GM19043 (cell line): ENCODE measurements at regions not wholly inside any gene's neighbourhood (a gene's known extent, or its start where the extent isn't known, plus 50 kb on each side); places are given as distances from the start of the nearest gene placed in this dataset.

ENCODE experiments used
- ATAC-seq: cut with Tn5 transposase; IDR thresholded peaks from one replicate; pipeline ENCODE4 v1.9.1; 2021; ENCODE audit warnings: low read depth; ENCODE audit not compliant: unreplicated experiment

GRCh38 chr2:164187121-164187520 is 434.2 kb downstream of the GRB14 start:
- ATAC-seq: no peak

- no peak for ATAC-seq
Measured at GRCh38 chr2:164186591-164186990, 434.7 kb downstream of the GRB14 start.

GRCh38 chr2:164182116-164182627 is 439.1 kb downstream of the GRB14 start:
- ATAC-seq: no peak

GRCh38 chr2:164178835-164179465 is 442.3 kb downstream of the GRB14 start:
- ATAC-seq: no peak

- no peak for ATAC-seq
Measured at GRCh38 chr2:164164602-164165001, 428.8 kb upstream of the FIGN start.

- ATAC-seq: no peak
Measured at GRCh38 chr2:164155558-164155957, 419.8 kb upstream of the FIGN start.

- no peak for ATAC-seq
Measured at GRCh38 chr2:164151522-164151921, 415.7 kb upstream of the FIGN start.

- no peak for ATAC-seq
Measured at GRCh38 chr2:164150604-164151003, 414.8 kb upstream of the FIGN start.

- no peak for ATAC-seq
Measured at GRCh38 chr2:164146441-164146840, 410.6 kb upstream of the FIGN start.

GRCh38 chr2:164145093-164145987 is 409.5 kb upstream of the FIGN start:
- ATAC-seq: no peak

GRCh38 chr2:164143183-164143930 is 407.5 kb upstream of the FIGN start:
- no peak for ATAC-seq

GRCh38 chr2:164142755-164143154 is 406.9 kb upstream of the FIGN start:
- no peak for ATAC-seq

- ATAC-seq: no peak
Measured at GRCh38 chr2:164141271-164141670, 405.5 kb upstream of the FIGN start.

GRCh38 chr2:164138750-164139149 is 402.9 kb upstream of the FIGN start:
- ATAC-seq: no peak

- no peak for ATAC-seq
Measured at GRCh38 chr2:164134336-164134735, 398.5 kb upstream of the FIGN start.

GRCh38 chr2:164127971-164128527 is 392.2 kb upstream of the FIGN start:
- no peak for ATAC-seq

GRCh38 chr2:164126960-164127660 is 391.3 kb upstream of the FIGN start:
- ATAC-seq: no peak

- no peak for ATAC-seq
Measured at GRCh38 chr2:164115806-164116205, 380.0 kb upstream of the FIGN start.

- no peak for ATAC-seq
Measured at GRCh38 chr2:164114937-164115336, 379.1 kb upstream of the FIGN start.

GRCh38 chr2:164112105-164112504 is 376.3 kb upstream of the FIGN start:
- no peak for ATAC-seq
